GM23248 (cell line): ENCODE measurements at regions not wholly inside any gene's neighbourhood (a gene's known extent, or its start where the extent isn't known, plus 50 kb on each side); places are given as distances from the start of the nearest gene placed in this dataset.

Source experiments
- DNase-seq: peaks from one replicate; pipeline ENCODE4 v3.0.0-alpha.2; 2015
- H2AFZ ChIP-seq: fragments of 200-600 bp; sonication (generic); 2 replicates; pipeline ENCODE4 v1.6.1; 2016; ENCODE audit warnings: antibody characterized with exemption
- H3F3A ChIP-seq: fragments of 200-600 bp; sonication (generic); 2 replicates; pipeline ENCODE4 v1.6.1; 2016; ENCODE audit warnings: mild to moderate bottlenecking, antibody characterized with exemption, mixed run types; ENCODE audit not compliant: insufficient read depth
- H3K27ac ChIP-seq: fragments of 200-600 bp; sonication (generic); 2 replicates; pipeline ENCODE4 v1.5.1; 2016; ENCODE audit warnings: mild to moderate bottlenecking
- H3K27me3 ChIP-seq: fragments of 200-600 bp; sonication (generic); replicated peaks from 2 replicates; pipeline ENCODE4 v1.6.1; 2016; ENCODE audit warnings: mild to moderate bottlenecking; ENCODE audit not compliant: insufficient read depth
- H3K36me3 ChIP-seq: fragments of 200-600 bp; sonication (generic); 2 replicates; pipeline ENCODE4 v1.6.1; 2016; ENCODE audit warnings: low read depth, mild to moderate bottlenecking
- H3K4me1 ChIP-seq: fragments of 200-600 bp; sonication (generic); 2 replicates; pipeline ENCODE4 v1.6.1; 2016; ENCODE audit warnings: mild to moderate bottlenecking; ENCODE audit not compliant: insufficient read depth
- H3K4me2 ChIP-seq: fragments of 200-600 bp; sonication (generic); one replicate; pipeline ENCODE4 v1.6.1; 2016; ENCODE audit warnings: mild to moderate bottlenecking; ENCODE audit not compliant: unreplicated experiment
- H3K4me3 ChIP-seq: fragments of 200-600 bp; sonication (generic); 2 replicates; pipeline ENCODE4 v1.5.1; 2016; ENCODE audit warnings: mild to moderate bottlenecking
- H3K79me2 ChIP-seq: fragments of 200-600 bp; sonication (generic); 2 replicates; pipeline ENCODE4 v1.6.1; 2016; ENCODE audit warnings: mild to moderate bottlenecking; ENCODE audit not compliant: insufficient read depth
- H3K9ac ChIP-seq: fragments of 200-600 bp; sonication (generic); 2 replicates; pipeline ENCODE4 v1.6.1; 2016; ENCODE audit warnings: mild to moderate bottlenecking
- H3K9me2 ChIP-seq: fragments of 200-600 bp; sonication (generic); 2 replicates; pipeline ENCODE4 v1.6.1; 2016; ENCODE audit warnings: mixed run types, mild to moderate bottlenecking, moderate library complexity; ENCODE audit not compliant: insufficient read depth
- H3K9me3 ChIP-seq: fragments of 200-600 bp; sonication (generic); one replicate; pipeline ENCODE4 v1.6.1; 2017; ENCODE audit warnings: low read depth
- H4K20me1 ChIP-seq: fragments of 200-600 bp; sonication (generic); 2 replicates; pipeline ENCODE4 v1.6.0; 2016; ENCODE audit not compliant: insufficient read depth
- EZH2 ChIP-seq: fragments of 200-600 bp; sonication (generic); IDR thresholded peaks from 2 replicates; pipeline ENCODE4 v1.6.1; 2018; ENCODE audit warnings: antibody characterized with exemption, mild to moderate bottlenecking; ENCODE audit not compliant: insufficient read depth, poor library complexity, severe bottlenecking
- EZH2phosphoT487 ChIP-seq: fragments of 200-600 bp; sonication (generic); IDR thresholded peaks from 2 replicates; pipeline ENCODE4 v1.6.1; 2018; ENCODE audit warnings: antibody characterized with exemption, moderate library complexity, mild to moderate bottlenecking, low read depth; ENCODE audit not compliant: insufficient read depth
- WGBS, 2 experiments: methylation state at CpG; one replicate each; pipeline ENCODE4 v1.1.6; 2015 to 2017; ENCODE audit warnings: low lambda C conversion rate in 2 of 2, low coverage in 1 of 2; ENCODE audit errors: missing lambda C conversion rate in 2 of 2; 5-methylcytosine and 5-hydroxymethylcytosine counted together
- in situ Hi-C: fragments of 300-500 bp; cut with MboI; formaldehyde crosslinking; loops from 2 replicates; pipeline ENCODE4 v1.15.0; 2020

DNA sequence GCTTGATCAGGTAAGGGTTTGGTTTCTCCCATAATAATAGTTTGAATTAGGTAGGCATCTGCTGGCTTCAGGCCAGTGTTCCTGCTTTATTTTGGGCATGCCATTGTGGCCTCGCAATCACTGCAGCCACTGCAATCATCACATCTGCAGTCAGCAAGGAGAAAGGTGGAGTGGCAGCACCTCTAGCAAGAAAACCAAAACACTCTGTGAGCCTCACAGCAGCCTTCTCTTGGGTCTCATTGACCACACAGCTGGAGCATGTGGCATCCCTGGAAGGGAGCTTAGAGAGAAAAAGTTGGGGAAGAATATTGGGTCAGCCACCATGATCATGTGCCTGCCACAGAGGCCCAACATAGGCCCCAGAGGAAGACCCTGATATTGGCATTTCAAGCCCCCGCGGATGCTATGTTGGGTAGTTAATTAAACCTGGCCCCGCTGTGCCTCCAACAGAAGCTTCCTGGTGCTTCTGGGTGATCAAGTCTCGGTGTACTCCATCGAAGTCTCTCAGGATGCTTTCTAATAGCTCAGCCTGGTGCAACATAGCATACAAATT, 158.0 kb upstream of the UBE2E1 start:
- H3K4me2 ChIP-seq, result no peak overlapping the region
- H3K27ac ChIP-seq, result no peak overlapping the region
- H3K9ac ChIP-seq, result no peak overlapping the region
- H3K9me2 ChIP-seq, result no peaks in the 10 kb centered on the region
- TF ChIP-seq EZH2 (no peak), EZH2phosphoT487 (no peak)
- no peaks in the 10 kb centered on the region for H3K27me3 ChIP-seq
- peaks cover 18% of the 10 kb centered on the region for H3F3A ChIP-seq
- no peak for DNase-seq
- no peaks in the 10 kb centered on the region for H3K9me3 ChIP-seq
- no peaks in the 10 kb centered on the region for H4K20me1 ChIP-seq
- WGBS, 2 experiments, result 96 to 99% methylated on average over 6 of the region's 6 CpGs
- no peaks in the 10 kb centered on the region for H3K79me2 ChIP-seq
- no peak overlapping the region for H2AFZ ChIP-seq
- peaks cover 28% of the 10 kb centered on the region for H3K4me1 ChIP-seq
- no peak overlapping the region for H3K4me3 ChIP-seq
- in situ Hi-C loops, result no loop called here
- H3K36me3 ChIP-seq, result no peaks in the 10 kb centered on the region

DNA sequence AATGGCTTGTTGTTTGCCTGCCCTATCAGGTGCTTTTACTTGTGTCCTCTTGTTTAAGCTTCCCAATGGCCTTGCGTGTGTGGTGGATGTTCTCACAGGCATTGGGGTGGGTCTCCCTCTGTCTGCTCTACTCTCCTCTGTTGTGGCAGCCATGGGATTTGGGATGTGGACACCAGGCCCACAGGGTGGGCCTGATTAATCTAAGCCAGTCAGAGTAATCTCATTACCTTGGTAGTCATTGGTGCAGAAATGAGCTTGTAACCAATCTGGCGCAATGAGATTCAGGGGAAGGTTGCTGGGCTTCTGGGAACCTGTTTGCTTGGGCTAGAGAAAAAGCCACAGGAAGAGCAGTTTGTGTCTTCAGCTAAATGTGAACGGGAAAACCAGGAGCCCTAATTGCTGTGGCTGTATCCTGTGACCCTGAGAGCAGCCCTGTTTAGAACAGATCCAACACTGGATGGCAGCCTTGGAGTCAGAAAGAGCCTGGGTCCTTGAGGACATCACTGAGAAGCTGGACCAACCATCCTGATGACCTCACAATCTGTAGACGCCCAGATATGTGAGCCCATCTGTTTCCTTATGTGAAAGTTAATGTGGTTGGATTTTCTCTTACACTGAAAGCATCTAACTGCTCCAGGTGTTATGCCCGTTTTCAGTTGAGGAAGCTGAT, 157.3 kb upstream of the UBE2E1 start:
- Histone ChIP-seq H3K79me2 (no peaks in the 10 kb centered on the region), H4K20me1 (no peaks in the 10 kb centered on the region), H3K4me1 (peaks cover 28% of the 10 kb centered on the region), H3F3A (peaks cover 18% of the 10 kb centered on the region), H2AFZ (no peak overlapping the region), H3K9ac (no peak overlapping the region), H3K27ac (no peak overlapping the region), H3K36me3 (no peaks in the 10 kb centered on the region), H3K4me3 (no peak overlapping the region), H3K27me3 (no peaks in the 10 kb centered on the region), H3K9me3 (no peaks in the 10 kb centered on the region), H3K4me2 (peak overlapping the region; percentile 10), H3K9me2 (no peaks in the 10 kb centered on the region)
- in situ Hi-C loops, result no loop called here
- TF ChIP-seq EZH2phosphoT487 (no peak), EZH2 (no peak)
- whole genome bisulfite sequencing, 2 experiments, result 66% methylated on average over 5 of the region's 5 CpGs
- DNase-seq, result peak; percentile 72

DNA sequence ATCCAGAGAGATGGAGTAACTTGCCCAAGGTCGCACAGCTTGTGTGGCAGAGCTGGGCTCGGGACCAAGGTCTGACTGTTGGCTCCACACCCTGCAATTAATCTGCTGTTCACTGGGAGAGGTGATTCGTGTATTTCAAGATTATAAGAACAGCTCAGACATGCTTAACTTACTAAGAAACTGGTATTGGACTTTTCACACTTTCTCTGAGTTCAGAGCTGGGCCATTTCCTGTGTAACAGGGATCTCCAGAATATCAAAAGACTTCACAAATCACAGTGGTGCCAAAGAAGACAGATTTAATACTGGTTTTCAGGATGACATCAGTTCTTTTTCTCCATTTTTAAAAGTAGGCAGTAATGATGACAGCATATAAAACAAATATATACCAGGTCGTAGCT, 156.8 kb upstream of the UBE2E1 start:
- no peak for DNase-seq
- no peaks in the 10 kb centered on the region for H3K36me3 ChIP-seq
- WGBS, 2 experiments, result 41 to 56% methylated on average over 4 of the region's 4 CpGs
- H3F3A ChIP-seq, result peaks cover 18% of the 10 kb centered on the region
- no peaks in the 10 kb centered on the region for H3K9me2 ChIP-seq
- no peak overlapping the region for H3K4me3 ChIP-seq
- H2AFZ ChIP-seq, result 0 out of 2 replicates have a peak overlapping the region, but pooled peaks have one; percentile 14
- H3K4me1 ChIP-seq, result peaks cover 28% of the 10 kb centered on the region
- H3K9me3 ChIP-seq, result no peaks in the 10 kb centered on the region
- H4K20me1 ChIP-seq, result no peaks in the 10 kb centered on the region
- peak overlapping the region; percentile 39; the same call in 1 of the 2 replicates for H3K27ac ChIP-seq
- no peaks in the 10 kb centered on the region for H3K27me3 ChIP-seq
- H3K4me2 ChIP-seq, result peak overlapping the region; percentile 10
- no peak overlapping the region for H3K9ac ChIP-seq
- H3K79me2 ChIP-seq, result no peaks in the 10 kb centered on the region
- in situ Hi-C loops, result no loop called here
- TF ChIP-seq EZH2 (no peak), EZH2phosphoT487 (no peak)

DNA sequence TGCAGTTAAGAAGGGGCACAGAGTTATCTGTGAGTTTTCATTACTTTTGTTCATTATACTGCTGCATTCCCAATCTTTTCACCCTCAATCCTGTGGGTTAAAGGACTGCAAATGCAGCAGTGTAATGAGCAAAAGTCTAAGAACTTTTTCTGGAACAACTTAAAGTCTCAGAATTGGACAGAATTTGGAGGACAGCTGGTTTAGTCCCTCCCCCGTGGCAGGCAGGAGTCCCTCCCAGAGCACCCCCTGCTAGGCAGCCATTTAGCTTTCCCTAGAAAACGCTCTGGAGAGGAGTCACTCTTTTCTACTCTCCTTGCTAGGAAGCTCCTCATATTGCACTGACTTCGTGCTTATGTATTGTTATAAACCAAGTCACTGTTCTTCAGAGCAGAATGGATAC, 156.3 kb upstream of the UBE2E1 start:
- TF ChIP-seq EZH2 (no peak), EZH2phosphoT487 (no peak)
- in situ Hi-C loops, result no loop called here
- H3K4me3 ChIP-seq, result no peak overlapping the region

More for the DNA sequence above, 156.3 kb upstream of the UBE2E1 start:
- Histone ChIP-seq H3K9me3 (no peaks in the 10 kb centered on the region), H2AFZ (0 out of 2 replicates have a peak overlapping the region, but pooled peaks have one; percentile 14), H3K79me2 (no peaks in the 10 kb centered on the region), H3K4me1 (peaks cover 28% of the 10 kb centered on the region), H4K20me1 (no peaks in the 10 kb centered on the region), H3K9me2 (no peaks in the 10 kb centered on the region), H3K9ac (no peak overlapping the region), H3K27me3 (no peaks in the 10 kb centered on the region), H3F3A (peaks cover 18% of the 10 kb centered on the region), H3K27ac (peak overlapping the region; percentile 39; the same call in 1 of the 2 replicates), H3K4me2 (peak overlapping the region; percentile 20), H3K36me3 (no peaks in the 10 kb centered on the region)
- DNase-seq, result no peak
- 62 to 65% methylated on average over 3 of the region's 3 CpGs for WGBS, 2 experiments
